ENCODE measurements at regions not wholly inside any gene's neighbourhood (a gene's known extent, or its start where the extent isn't known, plus 50 kb on each side); places are given as distances from the start of the nearest gene placed in this dataset.

- TF ChIP-seq CTCF (IDR thresholded peaks at IDR 0.05) (no peak), POLR2A (IDR thresholded peaks at IDR 0.05) (no peak)
- Histone ChIP-seq H3K4me1 (replicated peaks in 1 of 2) (no peaks in the 10 kb centered on the region), H3K36me3 (replicated peaks in 1 of 2) (no peaks in the 10 kb centered on the region), H3K9me3 (replicated peaks in 1 of 3) (no peaks in the 10 kb centered on the region), H3K4me3 (no peak overlapping the region), H3K27me3 (no peaks in the 10 kb centered on the region), H3K27ac (no peak overlapping the region)
- 88 to 91% (median 89%) methylated on average over 2 of the region's 2 CpGs for WGBS, 4 donors
- intact Hi-C loops (cut with DNase I), result no loop called here
- no peak for DNase-seq
Measured at GRCh38 chr5:114634517-114634916, 272.6 kb downstream of the KCNN2 start.

GRCh38 chr5:114612406-114612805 lies 250.5 kb downstream of the KCNN2 start:
- intact Hi-C loops (cut with DNase I), result no loop called here
- no peak for TF ChIP-seq POLR2A (IDR thresholded peaks at IDR 0.05)
- TF ChIP-seq CTCF (IDR thresholded peaks at IDR 0.05), result no peak

GRCh38 chr5:114581136-114581535 lies 219.3 kb downstream of the KCNN2 start:
- no peaks in the 10 kb centered on the region for H3K9me3 ChIP-seq (replicated peaks in 1 of 3)
- intact Hi-C loops (cut with DNase I), result no loop called here
- WGBS, 4 donors, result 43 to 75% (median 62%) methylated on average over 2 of the region's 2 CpGs

More at GRCh38 chr5:114612406-114612805, 250.5 kb downstream of the KCNN2 start:
- no peaks in the 10 kb centered on the region for H3K9me3 ChIP-seq (replicated peaks in 1 of 3)
- no peak overlapping the region for H3K27ac ChIP-seq
- H3K27me3 ChIP-seq, result no peaks in the 10 kb centered on the region
- WGBS, 4 donors, result 63 to 88% (median 72%) methylated on average over 3 of the region's 3 CpGs
- H3K36me3 ChIP-seq (replicated peaks in 1 of 2), result no peaks in the 10 kb centered on the region
- no peak for DNase-seq
- H3K4me1 ChIP-seq (replicated peaks in 1 of 2), result no peaks in the 10 kb centered on the region
- no peak overlapping the region for H3K4me3 ChIP-seq

GRCh38 chr5:114565871-114566270 lies 204.0 kb downstream of the KCNN2 start:
- H3K36me3 ChIP-seq (replicated peaks in 1 of 2), result no peaks in the 10 kb centered on the region
- no peaks in the 10 kb centered on the region for H3K9me3 ChIP-seq (replicated peaks in 1 of 3)
- 73 to 79% (median 75%) methylated on average over 5 of the region's 5 CpGs for WGBS, 4 donors
- no peak overlapping the region for H3K4me3 ChIP-seq
- intact Hi-C loops (cut with DNase I), result no loop called here
- no peaks in the 10 kb centered on the region for H3K4me1 ChIP-seq (replicated peaks in 1 of 2)
- no peak overlapping the region for H3K27ac ChIP-seq
- H3K27me3 ChIP-seq, result no peaks in the 10 kb centered on the region
- no peak for DNase-seq
- TF ChIP-seq POLR2A (IDR thresholded peaks at IDR 0.05), result no peak
- TF ChIP-seq CTCF (IDR thresholded peaks at IDR 0.05), result no peak

More at GRCh38 chr5:114581136-114581535, 219.3 kb downstream of the KCNN2 start:
- Histone ChIP-seq H3K27me3 (no peaks in the 10 kb centered on the region), H3K4me1 (replicated peaks in 1 of 2) (no peaks in the 10 kb centered on the region), H3K36me3 (replicated peaks in 1 of 2) (no peaks in the 10 kb centered on the region), H3K27ac (no peak overlapping the region), H3K4me3 (no peak overlapping the region)
- no peak for TF ChIP-seq POLR2A (IDR thresholded peaks at IDR 0.05)
- no peak for TF ChIP-seq CTCF (IDR thresholded peaks at IDR 0.05)
- no peak for DNase-seq
